ENCODE measurements at regions not wholly inside any gene's neighbourhood (a gene's known extent, or its start where the extent isn't known, plus 50 kb on each side); places are given as distances from the start of the nearest gene placed in this dataset.
"Not testable (repeated sequence)": the region's sequence is repeated elsewhere in the genome, so short reads cannot be mapped to it uniquely, and the experiment has no call there.

DNA sequence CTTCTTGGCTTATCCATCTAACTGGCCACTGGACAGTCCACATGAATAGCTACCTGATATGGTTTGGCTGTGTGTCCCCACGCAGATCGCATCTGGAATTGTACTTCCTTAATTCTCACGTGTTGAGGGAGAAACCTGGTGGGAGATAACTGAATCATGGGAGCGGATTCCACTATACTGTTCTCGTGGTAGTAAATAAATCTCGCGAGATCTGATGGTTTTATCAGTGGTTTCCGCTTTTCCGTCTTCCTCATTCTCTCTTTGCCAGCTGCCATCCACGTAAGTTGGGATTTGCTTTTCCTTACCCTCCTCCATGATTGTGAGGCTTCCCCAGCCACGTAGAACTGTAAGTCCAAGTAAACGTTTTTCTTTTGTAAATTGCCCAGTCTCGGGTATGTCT is 1496.4 kb downstream of the KHDRBS2 start:
- not testable (repeated sequence) for DNase-seq

GRCh38 chr6:60782698-60783464 is 1503.1 kb downstream of the KHDRBS2 start:
- DNase-seq = not testable (repeated sequence)

GRCh38 chr6:60779591-60779990 is 1506.4 kb downstream of the KHDRBS2 start:
- not testable (repeated sequence) for DNase-seq

DNA sequence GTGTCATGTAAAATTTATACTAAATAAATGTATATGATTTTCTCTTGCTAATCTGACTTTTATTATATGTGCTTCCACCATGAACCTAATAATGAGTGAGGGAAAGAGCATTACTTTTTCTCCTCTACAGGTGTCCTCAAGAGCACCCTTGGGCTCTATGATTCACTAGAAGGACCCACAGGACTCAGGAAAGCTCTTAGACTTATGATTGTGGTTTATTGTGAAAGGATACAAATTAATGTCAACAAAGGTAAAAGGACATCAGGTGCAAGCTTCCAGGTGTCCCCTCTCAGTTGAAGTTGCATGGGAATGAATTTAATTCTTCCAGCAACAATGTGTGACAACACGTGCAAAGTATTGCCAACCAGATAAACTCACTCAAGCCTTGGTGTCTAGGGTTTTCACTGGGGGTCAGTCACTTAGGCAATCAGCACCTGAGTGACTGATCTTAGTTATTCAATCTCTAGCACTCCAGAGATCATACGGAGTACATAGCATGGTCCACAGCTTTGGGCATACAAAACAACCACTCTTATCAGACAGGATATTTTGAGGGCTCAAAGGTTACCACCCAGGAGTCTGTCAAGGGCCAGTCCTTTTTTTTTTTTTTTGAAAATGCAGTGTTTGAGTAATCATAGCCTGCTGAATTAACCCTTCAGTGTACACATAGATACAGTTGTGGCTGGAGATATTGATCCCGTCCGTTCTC is 1518.1 kb downstream of the KHDRBS2 start:
- DNase-seq = not testable (repeated sequence)

DNA sequence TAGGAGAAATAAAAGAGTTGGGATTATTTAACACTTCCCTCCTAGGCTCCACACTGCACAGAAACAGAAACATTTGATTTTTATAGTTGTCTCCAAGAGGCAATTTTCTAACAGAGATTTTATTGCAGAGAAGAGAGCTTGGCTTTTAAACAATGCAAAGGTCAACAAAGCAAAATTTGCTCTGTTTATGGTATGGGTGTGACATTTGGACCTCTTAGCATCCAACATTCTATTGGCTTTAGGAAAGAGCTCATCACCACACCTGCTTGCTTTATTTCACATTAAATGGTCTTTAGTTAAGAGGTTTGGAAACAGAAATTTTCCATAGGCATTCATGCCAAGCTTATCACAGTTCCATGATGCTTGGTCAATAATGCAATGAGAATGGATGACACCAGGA is 1520.7 kb downstream of the KHDRBS2 start:
- DNase-seq = not testable (repeated sequence)

DNA sequence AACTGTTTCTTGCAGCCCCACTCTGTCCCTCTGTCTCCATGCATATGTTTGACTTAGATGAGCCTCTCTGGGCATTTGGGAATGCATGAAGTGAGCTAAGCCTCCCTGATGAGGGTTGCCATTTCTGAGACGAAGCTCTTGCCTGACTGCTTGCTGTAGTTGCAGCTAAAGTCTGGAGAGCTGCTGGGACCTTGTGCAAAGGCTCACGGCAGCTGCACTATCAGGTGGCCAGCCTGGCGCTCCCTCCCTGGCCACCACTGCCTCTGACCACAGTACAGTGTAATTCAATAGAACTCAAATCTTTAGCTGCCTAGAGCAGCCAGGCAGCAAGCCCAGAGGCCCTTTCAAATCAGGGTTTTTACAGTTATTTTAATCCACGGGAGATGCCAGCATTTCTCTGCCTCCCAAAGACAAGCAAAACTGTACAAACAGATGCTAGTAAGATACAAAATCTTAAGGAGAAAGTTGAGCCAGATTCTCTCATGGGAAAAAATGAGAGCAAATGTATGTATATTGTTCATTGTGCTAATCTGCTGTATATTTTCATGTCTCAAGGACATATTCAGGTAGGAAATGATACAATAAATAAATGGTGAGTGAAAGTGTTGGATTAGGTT is 1522.5 kb downstream of the KHDRBS2 start:
- not testable (repeated sequence) for DNase-seq

DNA sequence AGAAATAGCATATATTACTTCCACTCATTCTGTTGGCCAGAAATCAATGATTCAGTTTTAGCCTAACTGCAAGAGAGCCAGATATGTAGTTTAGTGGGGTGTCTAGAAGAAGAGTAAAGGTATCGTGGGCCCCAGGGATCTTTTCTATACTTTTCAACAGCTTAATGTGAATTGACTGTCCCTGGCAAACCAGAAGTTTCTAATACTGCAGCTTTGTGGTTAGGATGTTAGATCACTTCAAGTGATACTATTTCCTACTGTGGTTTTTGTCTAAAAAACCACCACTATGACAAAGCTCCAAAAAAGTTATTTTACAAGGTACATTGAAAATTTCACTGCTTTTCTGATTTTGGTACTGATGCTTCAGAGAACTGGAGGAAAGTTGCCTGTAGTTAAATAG is 1525.1 kb downstream of the KHDRBS2 start:
- DNase-seq = not testable (repeated sequence)

DNA sequence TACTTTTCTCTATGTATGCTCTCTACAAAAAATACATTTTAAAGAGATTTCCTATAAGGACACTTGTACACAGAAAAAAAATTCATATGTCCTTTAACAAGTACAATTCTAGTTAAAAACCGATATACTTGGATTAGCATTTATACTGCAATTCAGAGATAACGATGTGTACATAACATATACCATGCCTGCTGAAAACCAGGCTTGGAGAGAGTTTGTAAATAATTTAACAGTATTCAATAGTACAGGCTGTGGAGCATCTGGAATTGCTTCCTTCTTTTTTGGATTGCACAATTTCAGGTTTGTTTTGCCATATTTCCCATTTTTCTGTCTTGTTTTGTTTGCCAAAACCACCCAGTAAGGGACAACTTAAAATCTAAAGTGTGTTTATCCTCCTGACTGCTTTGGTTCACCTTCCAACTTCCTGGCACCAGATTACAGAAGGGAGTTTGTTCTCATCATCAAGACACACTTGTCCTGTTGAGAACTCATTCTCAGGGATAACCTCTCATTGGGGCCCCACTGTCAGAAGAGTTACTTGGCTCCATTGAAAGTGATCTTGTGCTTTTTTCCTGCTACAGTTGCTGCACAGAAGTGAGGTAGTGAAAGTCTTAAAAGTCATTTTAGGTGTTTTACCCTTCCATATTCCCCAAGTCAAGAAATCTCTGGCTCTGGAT is 1526.7 kb downstream of the KHDRBS2 start:
- DNase-seq = not testable (repeated sequence)

- not testable (repeated sequence) for DNase-seq
These were observed 1527.3 kb downstream of the KHDRBS2 start for GRCh38 chr6:60758725-60759124.

DNA sequence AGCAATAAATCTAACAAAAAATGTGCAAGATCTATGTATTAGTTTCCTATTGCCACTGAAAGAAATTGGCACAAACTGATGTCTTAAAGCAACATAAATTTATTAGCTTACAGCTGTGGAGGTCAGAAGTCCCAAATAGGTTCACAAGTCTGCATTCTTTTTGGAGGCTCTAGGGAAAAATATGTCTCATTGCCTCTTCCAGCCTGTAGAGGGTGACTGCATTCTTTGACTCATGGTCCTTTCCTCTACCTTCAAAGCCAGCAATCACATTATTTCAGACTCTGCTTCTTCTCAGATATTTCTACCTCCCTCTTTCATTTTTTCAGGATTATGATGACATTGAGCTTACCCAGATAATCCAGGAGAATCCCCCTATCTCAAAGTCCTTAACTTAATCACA is 1531.1 kb downstream of the KHDRBS2 start:
- DNase-seq = no peak

- DNase-seq = not testable (repeated sequence)
These were observed 1535.5 kb downstream of the KHDRBS2 start for GRCh38 chr6:60750353-60751081.

GRCh38 chr6:60747765-60748556 is 1538.1 kb downstream of the KHDRBS2 start:
- not testable (repeated sequence) for DNase-seq

- DNase-seq = not testable (repeated sequence)
These were observed 1548.1 kb downstream of the KHDRBS2 start for GRCh38 chr6:60737764-60738425.

DNA sequence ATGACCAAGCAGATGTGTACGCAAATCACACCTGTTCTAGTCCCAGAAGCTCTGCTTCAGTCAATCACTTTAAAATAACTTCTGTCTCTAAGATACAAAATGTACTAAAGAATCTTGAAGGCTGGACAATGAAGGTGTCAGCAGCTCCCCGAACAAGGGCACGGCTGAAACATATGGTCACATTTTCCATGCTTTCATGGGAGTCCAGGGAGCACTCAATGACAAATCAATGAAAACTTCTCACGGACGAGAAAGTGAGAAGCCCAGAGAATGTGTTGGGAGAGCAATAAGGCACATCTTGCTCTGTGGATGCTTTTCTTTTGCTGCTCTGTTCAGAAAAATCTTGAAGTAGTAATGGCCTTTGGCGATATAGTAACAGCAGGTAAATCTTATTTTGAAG is 1548.7 kb downstream of the KHDRBS2 start:
- not testable (repeated sequence) for DNase-seq

DNA sequence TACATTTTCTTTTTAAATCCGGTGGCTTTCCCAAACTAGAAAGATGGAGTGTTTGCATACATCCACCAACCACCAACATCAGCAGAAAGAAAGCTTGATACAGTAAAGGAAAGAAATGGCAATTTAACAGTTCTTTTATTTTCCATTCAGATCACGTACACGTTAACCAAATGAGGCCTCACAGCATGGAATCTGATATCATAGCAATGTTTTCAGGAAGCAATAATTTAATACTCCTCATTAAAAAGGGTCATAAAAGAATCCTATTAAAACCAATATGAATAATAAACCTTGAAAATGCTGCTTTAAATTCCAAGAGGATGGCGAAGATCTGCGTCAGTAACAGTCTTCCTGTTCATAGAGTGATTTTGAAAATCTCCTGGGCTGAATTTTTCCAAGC is 1562.1 kb downstream of the KHDRBS2 start:
- not testable (repeated sequence) for DNase-seq

- DNase-seq = no peak
These were observed 1590.8 kb downstream of the KHDRBS2 start for GRCh38 chr6:60695232-60695631.

- no peak for DNase-seq
These were observed 1598.9 kb downstream of the KHDRBS2 start for GRCh38 chr6:60687085-60687484.

DNA sequence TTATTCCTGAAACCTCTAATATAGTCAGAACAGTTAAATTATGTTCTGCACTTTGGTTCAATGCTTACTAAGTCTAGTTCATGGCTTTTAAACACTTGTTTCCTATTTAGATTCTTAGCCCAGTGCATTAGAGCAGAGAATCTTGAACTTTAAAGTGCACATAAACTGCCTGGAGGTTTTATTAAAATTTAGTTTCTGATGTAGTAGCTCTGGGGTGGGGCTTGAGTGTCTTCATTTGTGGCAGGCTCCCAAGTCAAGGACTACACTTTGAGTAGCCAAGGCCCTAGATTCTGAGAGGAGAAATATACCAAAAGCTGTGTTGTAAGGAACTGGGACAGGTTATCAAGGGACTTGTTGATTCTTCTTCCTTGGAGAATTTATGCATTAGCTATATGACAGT is 1604.2 kb downstream of the KHDRBS2 start:
- DNase-seq = no peak

- DNase-seq = no peak
These were observed 1606.8 kb downstream of the KHDRBS2 start for GRCh38 chr6:60679175-60679574.

GRCh38 chr6:60671369-60671768 is 1614.7 kb downstream of the KHDRBS2 start:
- DNase-seq = no peak
